ENCODE measurements at regions not wholly inside any gene's neighbourhood (a gene's known extent, or its start where the extent isn't known, plus 50 kb on each side); places are given as distances from the start of the nearest gene placed in this dataset.

DNA sequence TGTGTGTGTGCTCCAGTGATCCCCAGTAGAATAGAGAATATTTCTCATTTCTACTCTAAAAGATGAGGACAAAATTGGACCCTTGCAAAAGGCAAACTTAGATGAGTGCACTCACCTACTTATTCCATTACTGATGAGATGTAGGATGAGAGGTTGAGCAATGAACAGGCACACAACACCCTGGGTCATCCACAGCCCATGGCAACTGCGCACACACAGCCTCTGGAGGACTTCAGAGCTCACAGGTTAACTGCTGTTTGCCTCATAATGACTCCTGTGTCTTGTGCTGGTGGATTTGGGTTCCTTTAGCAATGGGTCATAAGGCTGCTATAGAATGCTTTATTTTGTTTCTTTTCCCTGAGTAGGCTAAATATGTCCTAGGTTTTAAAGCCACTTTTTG is 103.6 kb upstream of the TNFAIP3 start:
- DNase-seq, result no peak

DNA sequence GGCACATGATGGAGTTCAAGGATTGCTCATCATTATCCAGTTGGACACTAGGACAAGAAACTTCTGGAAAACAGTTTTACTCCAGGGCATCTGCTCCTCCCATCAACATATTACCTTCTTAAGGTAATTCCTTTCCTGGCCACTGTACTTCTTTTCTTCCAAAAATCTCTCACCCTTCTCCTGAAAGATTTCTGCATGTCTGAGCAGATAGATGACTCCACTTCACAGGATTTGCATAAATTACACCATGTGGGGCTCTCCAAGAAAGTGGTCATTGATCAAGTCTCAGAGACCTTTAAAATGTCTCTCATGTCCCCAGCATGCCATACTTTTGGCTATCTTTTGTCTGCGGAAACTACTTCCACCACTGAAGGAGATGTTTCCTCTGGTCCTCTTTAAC is 103.2 kb upstream of the TNFAIP3 start:
- DNase-seq, result no peak

DNA sequence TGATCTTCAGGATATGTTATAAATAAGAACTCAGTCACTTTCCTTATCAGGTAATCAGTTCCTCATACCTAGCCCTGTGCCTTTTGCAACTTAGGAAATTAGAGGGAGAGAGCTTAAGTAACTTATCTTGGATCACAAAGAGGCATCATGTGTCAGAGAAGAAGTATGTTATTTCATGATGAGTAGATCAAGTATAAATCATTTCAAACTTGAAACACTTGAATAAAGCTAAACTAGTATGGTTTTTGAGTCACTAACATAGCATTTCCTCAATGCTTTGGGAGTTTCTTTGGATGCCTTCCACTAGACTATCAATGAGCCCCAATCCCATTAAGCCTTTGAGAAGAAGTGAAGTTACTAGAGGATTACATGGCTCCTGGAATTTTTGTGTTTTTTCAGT is 102.6 kb upstream of the TNFAIP3 start:
- no peak for DNase-seq

DNA sequence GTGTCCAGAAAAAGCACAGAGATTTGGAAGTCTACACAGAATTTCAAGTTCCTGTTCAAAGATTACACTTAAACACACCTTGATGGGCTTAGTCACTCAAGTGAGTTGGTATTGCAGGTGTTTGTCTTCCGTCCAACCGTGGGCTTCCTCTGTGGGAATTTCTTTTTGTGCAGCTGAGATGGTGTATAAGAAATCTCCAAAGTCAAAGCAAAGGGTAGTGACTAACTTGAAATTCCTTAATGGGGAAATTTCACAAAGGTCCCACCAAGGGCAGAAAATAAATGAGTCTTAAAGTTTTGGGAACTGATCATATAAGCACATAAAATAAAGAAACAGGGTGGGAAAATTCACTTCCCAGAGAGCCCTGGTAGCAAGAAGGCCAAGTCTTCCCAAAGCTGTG is 102.0 kb upstream of the TNFAIP3 start:
- DNase-seq, result no peak

DNA sequence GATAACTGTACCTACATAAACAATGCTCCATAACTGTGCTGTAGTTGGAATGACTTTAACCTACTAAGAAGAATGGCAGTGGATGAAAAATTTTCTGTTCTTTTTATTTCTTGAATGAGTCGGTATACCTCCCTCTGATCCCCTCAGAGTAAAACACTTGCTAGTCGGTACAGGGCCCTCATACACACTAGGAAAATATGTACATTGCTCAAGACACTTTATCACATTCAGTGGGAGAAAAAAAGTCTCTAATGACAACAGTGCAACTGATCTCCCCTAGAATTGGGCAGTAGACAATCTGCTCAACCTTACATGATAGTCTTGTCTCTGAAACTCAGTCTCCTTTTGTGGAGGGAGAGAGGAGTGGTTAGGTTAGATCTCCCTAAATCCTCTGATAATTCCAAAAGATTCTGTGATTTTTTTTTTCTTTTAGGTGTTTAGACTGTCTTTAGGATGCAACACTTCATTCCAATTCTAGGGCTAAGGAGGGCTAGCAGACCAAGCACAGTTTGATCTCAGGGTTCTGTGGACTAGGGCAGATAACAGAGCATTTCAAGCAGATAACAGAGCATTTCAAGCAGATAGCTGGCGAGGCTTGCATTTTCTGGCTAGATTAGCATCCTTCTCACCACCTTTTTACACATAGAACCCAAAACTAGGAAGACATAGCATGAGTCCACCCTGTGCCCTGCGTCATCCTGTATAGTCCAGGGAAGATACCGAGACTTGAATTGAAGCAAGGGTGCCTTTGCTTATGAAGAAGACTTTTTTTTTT is 100.3 kb upstream of the TNFAIP3 start:
- no peak for DNase-seq

DNA sequence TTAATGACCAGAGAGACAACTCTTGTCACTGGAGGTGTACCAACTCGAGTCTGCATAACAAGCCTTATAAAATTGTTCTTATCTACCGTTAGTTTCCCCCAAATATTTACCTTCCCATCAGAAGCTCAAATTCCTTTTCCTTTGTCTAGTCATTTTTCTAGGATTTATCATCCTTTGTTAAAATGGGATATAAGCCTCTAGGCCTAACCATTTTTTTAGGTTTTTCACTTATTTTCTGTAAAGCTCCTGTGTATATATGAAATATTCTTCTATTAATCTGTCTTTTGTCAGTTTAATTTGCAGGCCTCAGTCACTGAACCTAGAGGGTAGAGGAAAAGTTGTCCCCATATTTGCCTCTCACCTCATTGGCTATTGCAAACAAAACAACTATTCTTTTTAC is 99.6 kb upstream of the TNFAIP3 start:
- DNase-seq, result no peak

DNA sequence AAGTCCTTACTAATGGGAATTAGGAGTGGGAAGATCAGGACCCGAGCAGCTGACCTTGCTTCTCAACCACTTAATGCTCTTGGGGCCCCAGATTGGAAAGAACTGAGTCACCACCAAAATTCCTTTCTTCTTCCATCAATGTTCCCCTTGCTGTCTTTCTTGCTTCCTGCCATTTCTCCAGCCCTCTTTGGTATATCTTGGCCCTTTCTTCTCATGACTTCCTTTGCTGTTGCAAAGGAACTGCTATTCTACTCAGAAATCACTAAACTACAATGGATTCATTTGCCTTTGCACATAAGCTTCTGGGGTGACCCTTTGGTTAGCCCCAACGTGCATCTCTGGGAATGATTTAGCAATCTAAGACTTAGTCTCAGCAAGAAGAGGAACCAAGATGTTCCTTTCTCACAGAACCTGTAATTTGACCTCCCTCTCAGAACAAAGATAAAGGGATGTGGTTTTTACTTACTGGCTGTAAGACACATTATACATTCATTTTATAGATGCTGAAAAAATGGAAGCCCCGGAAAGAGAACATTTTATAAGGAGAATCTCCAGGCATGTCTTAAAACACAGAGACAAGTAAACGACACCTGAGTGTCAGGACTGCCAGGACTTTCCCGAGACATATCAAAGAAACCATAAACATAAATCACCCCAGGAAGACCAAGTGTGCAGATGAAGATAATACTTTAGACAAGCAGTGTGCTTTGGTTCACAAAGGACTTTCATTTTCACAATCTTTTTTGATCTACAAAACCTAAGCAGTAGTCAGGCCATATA is 99.0 kb upstream of the TNFAIP3 start:
- peak in 1 of 2 donors; percentile 42 for DNase-seq

DNA sequence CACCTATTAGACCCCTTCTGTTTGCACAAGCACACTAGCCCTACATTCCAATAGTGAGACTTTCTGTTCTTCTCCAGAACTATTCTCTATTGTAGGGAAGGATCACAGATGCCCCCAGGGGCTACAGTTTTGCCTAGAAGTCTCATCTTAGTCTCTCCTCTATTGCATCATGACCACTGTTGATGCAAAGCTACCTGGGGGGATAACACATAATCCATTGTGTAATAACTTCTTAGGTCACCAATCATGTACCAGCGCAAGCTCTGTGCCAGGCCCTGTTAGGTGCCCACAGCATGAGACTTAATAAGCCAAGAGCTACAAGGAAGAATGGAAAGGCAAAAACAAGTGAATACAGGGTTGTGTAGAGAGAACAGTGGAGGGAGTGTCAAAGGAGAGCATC is 98.1 kb upstream of the TNFAIP3 start:
- no peak for DNase-seq

DNA sequence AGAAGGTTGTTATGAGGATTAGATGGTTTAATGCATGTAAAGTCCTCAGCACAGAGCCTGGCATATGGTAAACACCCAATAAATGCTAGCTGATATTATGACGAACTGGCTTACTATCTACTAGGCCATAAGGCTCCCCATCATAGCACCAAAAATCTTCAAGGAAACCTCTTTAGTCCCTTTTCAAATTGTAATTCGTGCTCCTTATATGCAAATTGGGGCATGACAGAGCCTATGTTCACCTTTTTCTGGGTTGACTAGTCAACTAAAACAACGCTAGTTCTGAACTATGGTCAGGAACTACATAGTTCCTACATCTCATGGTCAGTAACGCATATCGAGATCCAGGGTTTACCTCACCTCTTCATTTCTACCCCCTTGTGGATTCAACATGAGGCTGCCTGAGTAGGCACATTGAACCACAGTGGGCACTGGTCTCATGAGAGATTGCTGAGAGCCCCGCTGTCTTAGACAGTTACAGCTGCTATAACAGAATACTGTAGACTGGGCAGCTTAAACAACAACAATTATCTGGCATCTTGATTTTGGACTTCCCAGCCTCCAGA is 97.2 kb upstream of the TNFAIP3 start:
- no peak for DNase-seq

DNA sequence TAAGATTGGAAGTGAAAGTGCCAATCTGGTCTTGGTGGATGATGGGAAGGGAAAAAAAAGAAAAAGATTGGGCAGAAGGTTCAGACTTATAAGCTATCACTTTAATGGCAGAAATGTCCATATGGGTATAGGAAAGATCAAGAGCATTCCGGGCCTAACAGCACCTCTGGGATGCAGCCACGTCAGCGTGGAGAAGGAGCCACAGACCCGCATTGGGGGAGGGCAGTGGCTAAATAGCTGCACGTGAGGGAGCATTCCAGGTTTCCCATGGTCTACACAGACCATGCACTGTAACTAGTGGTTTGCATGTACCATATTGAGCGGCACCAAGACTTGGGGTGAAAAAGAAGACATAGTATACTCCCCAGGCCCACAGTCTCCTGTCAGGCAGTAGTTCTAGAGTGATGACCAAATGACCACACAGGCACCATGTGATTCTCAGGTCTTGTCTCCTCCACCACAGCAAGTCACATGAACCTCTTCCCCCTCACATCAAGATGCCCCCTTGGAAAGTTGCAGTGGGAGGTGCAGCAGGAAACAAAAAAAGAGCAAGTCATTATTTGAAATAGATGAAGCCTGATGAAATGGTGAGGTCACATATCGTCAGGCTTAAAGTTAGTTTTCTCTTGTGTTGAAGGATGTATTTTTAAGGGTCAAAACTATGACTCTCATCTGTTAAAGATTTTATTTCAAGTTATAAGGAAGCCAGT is 94.4 kb upstream of the TNFAIP3 start:
- DNase-seq, result no peak

DNA sequence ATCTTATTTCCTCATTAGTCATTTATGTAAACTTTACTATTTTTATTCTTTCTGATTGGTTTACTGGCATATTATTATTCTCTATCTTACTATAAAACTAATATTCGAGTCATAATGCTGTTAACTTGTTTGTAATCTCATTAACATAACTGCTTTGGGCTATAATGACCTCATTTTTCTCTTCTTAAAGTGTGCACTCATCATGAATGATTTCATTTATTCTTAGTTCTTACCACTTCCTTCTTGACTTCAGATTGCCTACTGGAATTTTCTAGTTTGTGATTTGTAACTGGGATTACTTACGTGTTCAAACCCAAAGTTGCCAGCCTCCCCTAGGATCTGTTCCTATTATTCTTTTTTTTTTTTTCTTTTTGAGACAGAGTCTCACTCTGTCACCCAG is 91.8 kb upstream of the TNFAIP3 start:
- DNase-seq, result no peak

DNA sequence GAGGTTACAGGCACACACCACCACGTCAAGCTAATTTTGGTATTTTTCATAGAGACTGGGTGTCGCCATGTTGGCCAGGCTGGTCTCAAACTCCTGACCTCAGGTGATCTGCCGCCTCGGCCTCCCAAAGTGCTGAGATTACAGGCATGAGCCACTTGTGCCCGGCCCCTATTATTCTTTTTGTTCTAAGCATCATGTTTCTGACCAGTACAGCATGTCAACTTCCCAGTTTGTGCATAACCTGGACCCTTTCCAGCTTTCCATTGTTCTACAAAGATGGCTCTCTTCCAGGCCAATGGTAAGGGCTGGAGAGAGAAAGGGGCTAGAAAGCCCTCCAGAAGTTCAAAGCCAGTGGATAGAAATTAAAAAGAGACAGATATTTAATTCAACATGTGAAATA is 91.3 kb upstream of the TNFAIP3 start:
- no peak for DNase-seq

DNA sequence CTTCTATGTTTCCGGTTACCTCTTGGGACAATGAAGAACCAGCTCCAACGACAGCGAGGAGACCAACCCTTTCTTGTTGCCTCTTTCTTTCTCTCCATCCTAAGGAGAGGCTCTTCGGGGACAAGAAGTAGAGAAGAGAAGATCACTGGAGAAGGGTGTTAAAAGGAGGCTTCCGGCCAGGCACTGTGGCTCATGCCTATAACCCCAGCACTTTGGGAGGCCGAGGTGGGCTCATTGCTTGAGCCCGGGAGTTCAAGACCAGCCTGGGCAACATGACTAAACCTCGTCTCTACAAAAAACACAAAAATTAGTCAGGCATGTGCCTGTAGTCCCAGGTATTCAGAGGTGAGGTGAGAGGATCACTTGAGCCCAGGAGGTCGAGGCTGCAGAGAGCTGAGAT is 90.8 kb upstream of the TNFAIP3 start:
- no peak for DNase-seq

DNA sequence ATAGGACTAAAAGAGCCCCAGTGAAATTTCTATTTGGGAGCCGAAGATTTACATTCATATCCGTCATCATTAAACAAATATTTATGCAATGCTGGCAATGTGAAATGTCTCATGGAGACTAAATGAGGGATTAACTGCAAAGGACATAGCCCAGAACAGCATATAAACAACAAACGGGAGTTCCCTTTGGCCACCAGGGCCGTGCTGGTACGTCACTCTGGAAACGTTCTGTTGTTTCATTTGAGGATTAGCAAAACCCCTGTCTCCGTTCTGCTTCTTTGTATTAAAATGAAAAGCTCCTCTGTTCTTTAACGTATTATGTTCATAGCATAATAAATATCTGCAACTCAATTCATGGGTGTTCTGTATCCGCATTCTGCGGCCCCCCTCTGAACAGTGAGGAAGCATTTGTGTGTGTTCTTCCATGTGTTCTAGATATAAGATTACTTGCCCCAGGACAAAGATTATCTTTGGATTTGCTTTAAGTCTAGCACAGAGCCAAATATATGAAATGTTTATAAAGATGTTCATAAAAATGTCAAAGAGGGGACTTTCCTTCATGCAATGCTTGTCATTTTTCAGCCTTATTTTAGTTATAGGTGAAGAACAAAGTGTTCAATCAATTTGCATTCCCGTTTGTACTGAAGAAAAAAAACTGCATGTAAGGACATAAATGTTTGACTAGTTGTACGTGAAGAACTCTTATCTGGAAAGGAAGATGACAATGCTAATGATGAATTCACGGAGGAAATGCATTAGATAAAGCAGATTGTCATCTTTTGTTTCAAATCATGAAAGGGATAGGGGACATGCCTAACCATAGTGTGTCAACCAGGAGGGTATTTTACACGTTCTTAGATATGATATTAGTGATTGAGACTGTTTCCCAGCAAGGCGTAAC is 90.0 kb upstream of the TNFAIP3 start:
- no peak for DNase-seq

DNA sequence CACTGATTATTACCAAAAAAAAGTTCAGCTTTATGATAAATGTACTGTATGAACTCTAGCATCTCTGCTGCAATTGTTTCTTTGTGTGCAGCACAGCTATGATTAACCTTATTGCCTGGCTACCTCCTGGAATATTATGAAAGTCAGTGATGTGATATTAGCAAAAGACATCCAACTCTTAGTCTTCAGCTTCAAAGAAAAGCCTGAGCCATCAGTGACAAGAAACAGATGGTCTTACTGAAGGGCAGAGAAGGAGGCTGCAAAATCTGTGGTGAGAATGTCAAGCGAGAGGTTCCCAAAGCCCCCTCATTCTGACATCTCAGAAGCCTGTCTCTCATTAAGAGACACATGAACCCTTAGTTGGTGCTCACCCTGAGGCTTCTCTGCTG is 89.4 kb upstream of the TNFAIP3 start:
- DNase-seq, result no peak

DNA sequence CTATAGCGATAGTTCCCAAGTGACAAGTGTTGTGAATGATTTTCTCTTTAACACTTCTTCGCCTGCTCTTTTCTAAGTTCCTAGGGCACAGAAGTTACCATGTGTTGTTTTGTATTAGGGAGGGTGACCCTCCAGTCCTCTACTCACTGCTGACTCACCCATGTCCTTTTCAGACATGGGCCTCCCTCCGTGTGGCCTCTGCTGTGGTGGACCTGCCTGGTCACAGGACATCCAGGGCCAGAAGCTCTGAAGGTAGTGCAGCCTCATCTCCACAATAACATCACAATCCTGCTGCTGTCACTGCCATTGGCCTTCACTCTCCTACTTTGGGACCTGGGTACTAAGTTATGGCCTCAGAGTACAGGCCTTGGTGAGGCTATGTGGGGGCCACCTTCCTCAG is 87.1 kb upstream of the TNFAIP3 start:
- DNase-seq, result no peak

DNA sequence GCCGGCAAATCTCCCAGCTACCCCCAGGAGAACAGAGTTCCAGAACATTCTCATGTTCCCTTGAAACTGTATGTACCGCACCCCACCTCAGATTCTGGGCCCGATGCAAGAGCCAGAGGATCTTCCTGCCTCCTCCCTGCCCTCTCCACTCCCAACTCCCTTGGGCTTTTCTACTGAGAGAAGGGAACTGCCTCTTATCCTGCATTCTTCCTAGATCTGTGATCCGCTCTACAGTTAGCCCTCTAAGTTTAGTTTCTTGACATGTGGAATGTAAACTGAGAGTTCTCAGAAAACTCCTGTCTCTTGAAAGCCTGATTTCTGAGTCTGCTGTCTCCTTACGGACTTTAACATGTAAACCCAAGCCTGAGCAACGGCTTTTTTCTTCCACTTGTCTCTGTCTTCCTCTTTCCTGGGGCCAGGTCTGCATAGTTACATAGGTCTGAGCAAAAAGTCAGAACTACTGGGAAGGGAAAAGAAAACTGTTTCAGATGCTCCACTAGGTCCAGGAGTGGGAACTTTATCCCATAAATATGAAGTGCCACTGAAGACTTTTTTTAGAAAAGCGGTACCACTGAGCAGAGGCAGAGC is 86.5 kb upstream of the TNFAIP3 start:
- no peak for DNase-seq

DNA sequence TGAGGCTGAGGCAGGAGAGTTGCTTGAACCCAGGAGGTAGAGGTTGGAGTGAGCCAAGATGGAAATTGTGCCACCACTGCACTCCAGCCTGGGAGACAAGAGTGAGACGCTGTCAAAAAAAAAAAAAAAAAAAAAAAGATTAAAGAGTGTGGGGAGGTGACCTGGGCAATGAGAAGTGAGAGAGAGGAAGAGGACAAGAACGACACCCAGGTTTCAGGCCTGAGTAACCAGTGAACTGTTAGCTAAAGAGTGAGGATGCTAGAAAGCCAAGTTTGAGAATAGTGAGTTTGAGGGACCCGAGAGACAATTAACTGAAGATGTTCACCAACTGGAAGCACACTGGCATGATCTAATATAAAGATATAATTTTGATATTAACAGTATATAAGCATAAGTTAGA is 85.4 kb upstream of the TNFAIP3 start:
- DNase-seq, result no peak

DNA sequence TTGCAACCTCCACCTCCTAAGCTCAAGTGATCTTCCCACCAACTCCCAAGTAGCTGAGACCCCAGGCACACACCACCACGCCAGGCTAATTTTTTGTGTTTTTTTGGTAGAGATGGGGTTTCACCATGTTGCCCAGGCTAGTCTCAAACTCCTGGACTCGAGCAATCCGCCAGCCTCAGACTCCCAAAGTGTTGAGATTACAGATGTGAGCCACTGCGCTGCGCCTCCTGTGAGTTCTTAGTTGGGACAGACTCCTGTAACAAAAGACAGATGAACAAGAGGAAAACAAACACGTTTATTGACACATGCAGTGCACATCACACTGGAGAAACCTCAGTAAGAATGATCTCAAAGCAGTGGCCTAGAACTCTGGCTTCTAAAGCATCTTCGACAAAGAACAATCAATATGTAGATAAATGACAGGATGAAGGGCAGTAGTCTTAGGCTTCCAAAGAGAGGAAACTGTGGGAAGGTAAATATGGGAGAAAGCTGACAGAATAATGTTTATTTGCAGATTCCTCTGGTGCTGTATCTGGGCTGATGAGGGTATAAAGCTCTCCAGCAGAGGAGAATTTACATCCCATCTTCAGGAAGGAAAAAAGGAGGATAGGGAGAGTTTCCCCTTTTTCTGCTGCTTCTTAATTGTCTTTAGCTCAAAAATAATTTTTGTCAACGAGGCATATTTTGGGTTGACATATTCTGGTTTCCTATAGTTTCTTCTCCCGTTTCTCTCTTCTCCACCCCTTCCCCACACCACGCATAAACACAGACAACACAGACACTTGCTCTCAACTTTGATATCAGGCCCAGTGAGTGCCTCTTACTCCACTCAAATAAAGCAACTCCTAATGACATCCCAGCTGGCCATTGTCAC is 84.7 kb upstream of the TNFAIP3 start:
- no peak for DNase-seq

DNA sequence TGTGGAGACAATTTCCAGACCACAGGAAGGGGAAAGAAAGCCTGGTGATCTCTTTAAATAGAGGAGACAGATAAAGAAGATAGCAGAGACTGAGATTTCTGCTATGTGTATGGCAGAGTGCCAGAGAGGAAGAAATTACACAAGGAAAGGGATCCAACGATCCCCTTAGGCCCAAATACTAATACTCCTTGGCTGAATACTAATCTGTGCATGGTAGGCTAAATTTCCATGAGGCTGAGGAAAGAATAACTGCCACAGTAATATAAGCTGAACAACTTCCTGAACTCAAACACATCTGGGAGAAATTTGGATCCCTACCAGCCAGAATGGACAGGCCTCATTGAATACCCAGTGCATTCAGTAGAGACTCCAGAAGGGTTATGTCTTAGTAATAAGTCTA is 83.3 kb upstream of the TNFAIP3 start:
- DNase-seq, result no peak

DNA sequence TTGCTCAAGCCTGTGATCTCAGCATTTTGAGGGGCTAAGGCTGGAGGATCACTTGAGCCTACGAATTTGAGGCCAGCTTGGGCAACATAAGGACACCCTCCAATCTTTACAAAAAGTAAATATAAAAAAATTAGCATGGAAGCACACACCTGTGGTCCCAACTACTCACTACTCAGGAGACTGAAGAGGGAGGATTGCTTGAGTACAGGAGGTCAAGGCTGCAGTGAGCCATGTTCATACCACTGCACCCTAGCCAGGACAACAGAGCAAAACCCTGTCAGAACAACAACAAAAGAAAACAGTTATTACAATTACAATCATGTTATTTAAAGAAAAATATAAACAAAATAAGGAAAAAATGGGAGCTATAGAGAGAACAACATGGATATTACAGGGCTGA is 82.5 kb upstream of the TNFAIP3 start:
- no peak for DNase-seq
